ENCODE measurements at regions not wholly inside any gene's neighbourhood (a gene's known extent, or its start where the extent isn't known, plus 50 kb on each side); places are given as distances from the start of the nearest gene placed in this dataset.

DNA sequence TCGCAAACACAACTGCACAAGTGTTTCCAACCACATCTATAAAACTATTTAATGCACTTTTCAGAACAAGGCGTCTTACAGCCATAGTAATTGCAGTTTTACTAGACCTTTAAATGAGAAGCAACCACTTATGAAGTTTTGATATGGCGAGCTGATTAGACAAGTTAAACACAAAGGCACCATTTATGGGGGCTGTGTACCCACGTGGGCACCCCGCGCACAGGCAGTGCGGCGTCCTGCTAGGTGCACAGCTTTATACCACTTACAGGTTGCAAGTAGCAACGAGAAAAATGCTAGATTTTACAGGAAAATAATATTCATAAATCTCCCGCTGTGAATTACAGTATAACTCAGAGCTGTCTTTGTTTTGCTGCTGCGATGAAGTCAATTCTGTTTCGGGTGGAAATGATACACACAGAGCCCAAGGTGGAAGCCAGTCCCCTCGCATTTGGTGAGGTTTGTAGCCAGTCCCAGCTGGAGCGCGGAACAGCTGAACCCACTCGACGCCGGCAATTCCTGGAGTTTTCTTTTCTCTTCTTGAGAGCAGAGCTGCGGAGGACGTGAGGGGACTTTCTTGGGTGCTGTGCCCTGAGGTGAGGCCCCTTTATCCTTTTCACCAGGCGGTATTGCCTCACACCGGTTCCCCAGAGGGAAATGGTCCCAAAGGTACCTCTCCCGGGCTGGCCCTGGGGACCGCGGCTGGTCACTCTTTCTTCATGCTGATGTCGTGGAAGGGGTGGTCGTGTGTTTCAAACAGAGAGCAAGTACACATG lies 76.7 kb downstream of the PTGR3 start:
- ATAC-seq (no peak), DNase-seq (ENCODE audit: low read depth, low spot score) (no peak)
- no peaks in the 10 kb centered on the region for H4K20me1 ChIP-seq (ENCODE audit: insufficient read depth)
- intact Hi-C loops (cut with micrococcal nuclease): no loop called here
- H3K4me2 ChIP-seq (ENCODE audit: low read length): no peak overlapping the region
- no peak overlapping the region for H3K9ac ChIP-seq (ENCODE audit: low read length)
- H3K9me3 ChIP-seq (ENCODE audit: control insufficient read depth in 1 of 2, insufficient read depth in 1 of 2, low read depth in 1 of 2, low read length in 2 of 2): no peaks in the 10 kb centered on the region
- no peaks in the 10 kb centered on the region for H3K27me3 ChIP-seq (ENCODE audit: insufficient read depth, low read length)
- H3K36me3 ChIP-seq (ENCODE audit: control insufficient read depth in 1 of 2, insufficient read depth in 2 of 2, low read length in 2 of 2): no peaks in the 10 kb centered on the region
- H3K9me2 ChIP-seq (ENCODE audit: insufficient read depth): no peaks in the 10 kb centered on the region
- H3K4me1 ChIP-seq (ENCODE audit: control insufficient read depth in 1 of 2, insufficient read depth in 2 of 2, low read length in 2 of 2): peaks cover 0 to 9% of the 10 kb centered on the region in 2 experiments; a peak in 2 of 4 replicates
- POLR2A ChIA-PET: no interaction called here
- RAD21 ChIA-PET (ENCODE audit: low non-redundant PET in 1 of 2, low total read pairs in 2 of 2, uncharacterized antibody in 2 of 2, unreplicated experiment in 2 of 2): no interaction called here
- BruUV-seq (replicated peaks): no TSS peak
- H2AFZ ChIP-seq (ENCODE audit: low read depth, low read length, poor library complexity, severe bottlenecking): no peak overlapping the region
- H3K79me2 ChIP-seq (ENCODE audit: insufficient read depth, low read length): no peaks in the 10 kb centered on the region
- no peak overlapping the region for H3K27ac ChIP-seq (ENCODE audit: low read depth, low read length)
- CTCF ChIA-PET: no interaction called here
- no peak for TF ChIP-seq RAD21 (IDR thresholded peaks at IDR 0.05; ENCODE audit: low read depth)
- TF ChIP-seq, protein P1, sequence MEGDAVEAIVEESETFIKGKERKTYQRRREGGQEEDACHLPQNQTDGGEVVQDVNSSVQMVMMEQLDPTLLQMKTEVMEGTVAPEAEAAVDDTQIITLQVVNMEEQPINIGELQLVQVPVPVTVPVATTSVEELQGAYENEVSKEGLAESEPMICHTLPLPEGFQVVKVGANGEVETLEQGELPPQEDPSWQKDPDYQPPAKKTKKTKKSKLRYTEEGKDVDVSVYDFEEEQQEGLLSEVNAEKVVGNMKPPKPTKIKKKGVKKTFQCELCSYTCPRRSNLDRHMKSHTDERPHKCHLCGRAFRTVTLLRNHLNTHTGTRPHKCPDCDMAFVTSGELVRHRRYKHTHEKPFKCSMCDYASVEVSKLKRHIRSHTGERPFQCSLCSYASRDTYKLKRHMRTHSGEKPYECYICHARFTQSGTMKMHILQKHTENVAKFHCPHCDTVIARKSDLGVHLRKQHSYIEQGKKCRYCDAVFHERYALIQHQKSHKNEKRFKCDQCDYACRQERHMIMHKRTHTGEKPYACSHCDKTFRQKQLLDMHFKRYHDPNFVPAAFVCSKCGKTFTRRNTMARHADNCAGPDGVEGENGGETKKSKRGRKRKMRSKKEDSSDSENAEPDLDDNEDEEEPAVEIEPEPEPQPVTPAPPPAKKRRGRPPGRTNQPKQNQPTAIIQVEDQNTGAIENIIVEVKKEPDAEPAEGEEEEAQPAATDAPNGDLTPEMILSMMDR (IDR thresholded peaks at IDR 0.05 in 2 of 3, conservative IDR thresholded peaks at IDR 0.05 in 1 of 3; ENCODE audit: borderline replicate concordance in 1 of 3, insufficient read depth in 1 of 3, low read depth in 2 of 3, low read length in 2 of 3): no peak
- TF ChIP-seq EGR1 (IDR thresholded peaks at IDR 0.05; ENCODE audit: low read depth): no peak
- TF ChIP-seq ZNF274 (IDR thresholded peaks at IDR 0.05; ENCODE audit: low read depth, low read length): no peak
- no peak for TF ChIP-seq CEBPB (IDR thresholded peaks at IDR 0.05; ENCODE audit: low read depth)
- no peak for TF ChIP-seq ATF3 (IDR thresholded peaks at IDR 0.05)
- H3K4me3 ChIP-seq (replicated peaks in 1 of 2; ENCODE audit: low read depth in 1 of 2, low read length in 2 of 2): no peak overlapping the region
